HCT116 (cell line): ENCODE measurements at regions not wholly inside any gene's neighbourhood (a gene's known extent, or its start where the extent isn't known, plus 50 kb on each side); places are given as distances from the start of the nearest gene placed in this dataset.

ENCODE experiments used
- ATAC-seq: fragments of 200-7000 bp; cut with Tn5 transposase; 2 replicates; pipeline ENCODE4 v1.9.1; 2020; ENCODE audit warnings: mild to moderate bottlenecking, moderate library complexity
- BruUV-seq: library from RNA; stranded (reverse); fragments of 400-500 nt; replicated peaks from 2 replicates; lab custom pipeline; 2021; lab: Mats Ljungman, UMichigan
- CTCF ChIA-PET: fragments of 300-600 bp; sonication (Branson Sonifier 250); formaldehyde crosslinking; loops from one replicate; lab custom pipeline; 2021; ENCODE audit warnings: antibody characterized with exemption; lab: Charles Lee
- POLR2A ChIA-PET: fragments of 300-600, 350-600 bp; sonication (Branson Sonifier 250); formaldehyde crosslinking; loops from one replicate; lab custom pipeline; 2021; ENCODE audit warnings: antibody characterized with exemption; lab: Charles Lee
- RAD21 ChIA-PET, 2 experiments: fragments of 300-600 bp; sonication (Branson Sonifier 250); formaldehyde crosslinking; loops; one replicate each; lab custom pipeline; 2023; ENCODE audit warnings: low total read pairs in 2 of 2; ENCODE audit not compliant: uncharacterized antibody in 2 of 2, unreplicated experiment in 2 of 2, low non-redundant PET in 1 of 2; lab: Charles Lee
- DNase-seq: peaks from one replicate; pipeline ENCODE4 v3.0.0-alpha.2; 2010; ENCODE audit warnings: low read depth, low spot score
- H2AFZ ChIP-seq: fragments of 200-600 bp; shearing (Covaris generic), sonication (generic); 2 replicates; pipeline ENCODE4 v1.6.1; 2017; ENCODE audit warnings: low read depth, mixed run types, mixed read lengths, antibody characterized with exemption, low read length; ENCODE audit not compliant: poor library complexity, severe bottlenecking
- H3K27ac ChIP-seq: 2 replicates; pipeline ENCODE4 v1.5.1; 2012; ENCODE audit warnings: low read depth, low read length
- H3K27me3 ChIP-seq: fragments of 200-600 bp; sonication (generic); 2 replicates; pipeline ENCODE4 v1.6.1; 2016; ENCODE audit warnings: mixed run types, low read length, mixed read lengths; ENCODE audit not compliant: insufficient read depth
- H3K36me3 ChIP-seq, 2 experiments: fragments of 200-500 bp in 1 of 2; fragments of 200-600 bp in 1 of 2; sonication (Bioruptor generic) in 1 of 2; sonication (generic) in 1 of 2; 2 replicates each; pipeline versions ENCODE4 v1.5.1 to v1.6.1; 2014 to 2016; ENCODE audit warnings: low read length in 2 of 2, inconsistent platforms in 1 of 2, mixed read lengths in 1 of 2, mixed run types in 1 of 2; ENCODE audit not compliant: insufficient read depth in 2 of 2, control insufficient read depth in 1 of 2
- H3K4me1 ChIP-seq, 2 experiments: fragments of 200-600 bp in 1 of 2; sonication (generic) in 1 of 2; 2 replicates each; pipeline versions ENCODE4 v1.5.1 to v1.6.1; 2012 to 2017; ENCODE audit warnings: low read length in 2 of 2, inconsistent platforms in 1 of 2, mild to moderate bottlenecking in 1 of 2, mixed read lengths in 1 of 2, mixed run types in 1 of 2, moderate library complexity in 1 of 2; ENCODE audit not compliant: insufficient read depth in 2 of 2, control insufficient read depth in 1 of 2
- H3K4me2 ChIP-seq: fragments of 200-600 bp; sonication (generic); 2 replicates; pipeline ENCODE4 v1.6.1; 2017; ENCODE audit warnings: mixed run types, low read length, mixed read lengths
- H3K4me3 ChIP-seq, 2 experiments: fragments of 200-600 bp in 1 of 2; sonication (generic) in 1 of 2; replicated peaks in 1 of 2; 2 replicates each; pipeline ENCODE4 v1.5.1; 2011 to 2016; ENCODE audit warnings: low read length in 2 of 2, control low read depth in 1 of 2, low read depth in 1 of 2, mild to moderate bottlenecking in 1 of 2, mixed read lengths in 1 of 2, mixed run types in 1 of 2
- H3K79me2 ChIP-seq: fragments of 200-600 bp; sonication (generic); 2 replicates; pipeline ENCODE4 v1.6.1; 2017; ENCODE audit warnings: mild to moderate bottlenecking, mixed run types, low read length, moderate library complexity, mixed read lengths; ENCODE audit not compliant: insufficient read depth
- H3K9ac ChIP-seq: fragments of 200-600 bp; sonication (generic); 2 replicates; pipeline ENCODE4 v1.6.1; 2016; ENCODE audit warnings: low read length, mixed read lengths
- H3K9me2 ChIP-seq: fragments of 200-600 bp; sonication (generic), shearing (Covaris generic); 2 replicates; pipeline ENCODE4 v1.6.1; 2017; ENCODE audit warnings: mixed run types, mild to moderate bottlenecking, moderate library complexity; ENCODE audit not compliant: insufficient read depth
- H3K9me3 ChIP-seq, 2 experiments: fragments of 200-500 bp in 1 of 2; fragments of 200-600 bp in 1 of 2; sonication (Bioruptor generic) in 1 of 2; sonication (generic) in 1 of 2; 2 replicates each; pipeline ENCODE4 v1.6.1; 2014 to 2017; ENCODE audit warnings: low read length in 2 of 2, mixed read lengths in 2 of 2, inconsistent platforms in 1 of 2, low read depth in 1 of 2, mild to moderate bottlenecking in 1 of 2, mixed run types in 1 of 2, moderate library complexity in 1 of 2; ENCODE audit not compliant: control insufficient read depth in 1 of 2, insufficient read depth in 1 of 2
- H4K20me1 ChIP-seq: fragments of 200-600 bp; sonication (generic), shearing (Covaris generic); 2 replicates; pipeline ENCODE4 v1.6.1; 2017; ENCODE audit warnings: mixed run types, mild to moderate bottlenecking, moderate library complexity; ENCODE audit not compliant: insufficient read depth
- ATF3 ChIP-seq: IDR thresholded peaks from 2 replicates; pipeline ENCODE4 v1.6.1; 2012
- CBX3 ChIP-seq: IDR thresholded peaks from 2 replicates; pipeline ENCODE4 v1.6.1; 2012; ENCODE audit warnings: low read depth
- CEBPB ChIP-seq: IDR thresholded peaks from 2 replicates; pipeline ENCODE4 v1.6.1; 2012; ENCODE audit warnings: low read depth
- EGR1 ChIP-seq: IDR thresholded peaks from 2 replicates; pipeline ENCODE4 v1.6.1; 2012; ENCODE audit warnings: low read depth
- EZH2 ChIP-seq: fragments of 200-600 bp; sonication (generic); IDR thresholded peaks from 2 replicates; pipeline ENCODE4 v1.6.1; 2017; ENCODE audit warnings: antibody characterized with exemption, mixed run types
- EZH2phosphoT487 ChIP-seq: fragments of 200-600 bp; IDR thresholded peaks from 2 replicates; pipeline ENCODE4 v1.6.1; 2018; ENCODE audit warnings: antibody characterized with exemption, borderline replicate concordance
- JUND ChIP-seq: IDR thresholded peaks from 2 replicates; pipeline ENCODE4 v1.6.1; 2012
- POLR2A ChIP-seq: IDR thresholded peaks from 2 replicates; pipeline ENCODE4 v1.7.0; 2011; ENCODE audit warnings: borderline replicate concordance; ENCODE audit not compliant: insufficient read depth, insufficient read length; ENCODE audit errors: extremely low read depth
- RAD21 ChIP-seq: IDR thresholded peaks from 2 replicates; pipeline ENCODE4 v1.6.1; 2012; ENCODE audit warnings: low read depth, mild to moderate bottlenecking
- REST ChIP-seq: IDR thresholded peaks from 2 replicates; pipeline ENCODE4 v1.6.1; 2012; ENCODE audit warnings: low read depth
- SIN3A ChIP-seq: IDR thresholded peaks from 2 replicates; pipeline ENCODE4 v1.6.1; 2012; ENCODE audit warnings: low read depth
- SP1 ChIP-seq: IDR thresholded peaks from 2 replicates; pipeline ENCODE4 v1.6.1; 2012; ENCODE audit warnings: low read depth
- TCF7L2 ChIP-seq: IDR thresholded peaks from 2 replicates; pipeline ENCODE4 v1.7.0; 2011; ENCODE audit warnings: borderline replicate concordance, inconsistent platforms; ENCODE audit not compliant: insufficient read depth, insufficient read length; ENCODE audit errors: extremely low read depth
- ZNF274 ChIP-seq: fragments of 200-500 bp; sonication (Bioruptor generic); IDR thresholded peaks from 2 replicates; pipeline ENCODE4 v1.6.1; 2014; ENCODE audit warnings: mild to moderate bottlenecking, low read depth, low read length, inconsistent platforms
- intact Hi-C: fragments of 100-400 bp; cut with micrococcal nuclease; formaldehyde crosslinking; loops from 2 replicates; pipeline ENCODE4 v1.10.0; 2022
- TF ChIP-seq, protein P1 (sequence below): IDR thresholded peaks from 2 replicates; pipeline ENCODE4 v1.6.1; 2011; ENCODE audit warnings: mild to moderate bottlenecking, low read length, moderate library complexity; ENCODE audit not compliant: insufficient replicate concordance; ENCODE audit errors: extremely low read depth

DNA sequence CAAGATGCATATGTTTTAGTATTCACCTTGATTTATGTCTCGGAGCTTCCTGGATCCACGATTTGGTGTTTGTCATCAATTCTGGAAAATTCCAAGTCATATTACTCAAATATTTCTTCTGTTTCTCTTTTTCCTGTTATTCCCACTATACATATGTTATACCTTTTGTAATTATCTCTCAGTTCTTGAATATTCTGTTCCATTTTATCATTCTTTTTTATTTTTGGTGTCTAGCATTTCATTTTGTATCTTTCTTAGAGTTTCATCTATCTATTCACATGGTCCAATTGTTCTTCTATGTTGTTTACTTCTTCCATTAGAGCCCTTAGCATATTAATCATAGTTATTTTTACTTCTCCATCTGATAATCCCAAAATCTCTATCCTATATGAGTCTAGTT is 637.8 kb upstream of the GRAMD2B start:
- ChIA-PET CTCF (no interaction called here), RAD21 (no interaction called here), POLR2A (no interaction called here)
- no peaks in the 10 kb centered on the region for H3K79me2 ChIP-seq
- no peaks in the 10 kb centered on the region for H3K9me2 ChIP-seq
- DNase-seq (no peak), ATAC-seq (no peak)
- no peaks in the 10 kb centered on the region for H3K36me3 ChIP-seq
- H2AFZ ChIP-seq = no peak overlapping the region
- H3K27me3 ChIP-seq = no peaks in the 10 kb centered on the region
- intact Hi-C loops = no loop called here
- TF ChIP-seq TCF7L2 (no peak), POLR2A (no peak), ATF3 (no peak), EGR1 (no peak), EZH2phosphoT487 (no peak), CEBPB (no peak), JUND (no peak), ZNF274 (no peak), SIN3A (no peak), REST (no peak), CBX3 (no peak), EZH2 (no peak), RAD21 (no peak), SP1 (no peak)
- TF ChIP-seq, protein P1, sequence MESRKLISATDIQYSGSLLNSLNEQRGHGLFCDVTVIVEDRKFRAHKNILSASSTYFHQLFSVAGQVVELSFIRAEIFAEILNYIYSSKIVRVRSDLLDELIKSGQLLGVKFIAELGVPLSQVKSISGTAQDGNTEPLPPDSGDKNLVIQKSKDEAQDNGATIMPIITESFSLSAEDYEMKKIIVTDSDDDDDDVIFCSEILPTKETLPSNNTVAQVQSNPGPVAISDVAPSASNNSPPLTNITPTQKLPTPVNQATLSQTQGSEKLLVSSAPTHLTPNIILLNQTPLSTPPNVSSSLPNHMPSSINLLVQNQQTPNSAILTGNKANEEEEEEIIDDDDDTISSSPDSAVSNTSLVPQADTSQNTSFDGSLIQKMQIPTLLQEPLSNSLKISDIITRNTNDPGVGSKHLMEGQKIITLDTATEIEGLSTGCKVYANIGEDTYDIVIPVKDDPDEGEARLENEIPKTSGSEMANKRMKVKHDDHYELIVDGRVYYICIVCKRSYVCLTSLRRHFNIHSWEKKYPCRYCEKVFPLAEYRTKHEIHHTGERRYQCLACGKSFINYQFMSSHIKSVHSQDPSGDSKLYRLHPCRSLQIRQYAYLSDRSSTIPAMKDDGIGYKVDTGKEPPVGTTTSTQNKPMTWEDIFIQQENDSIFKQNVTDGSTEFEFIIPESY = no peak
- H3K4me3 ChIP-seq = no peak overlapping the region
- no peaks in the 10 kb centered on the region for H4K20me1 ChIP-seq
- H3K27ac ChIP-seq = no peak overlapping the region
- BruUV-seq = no TSS peak
- H3K4me2 ChIP-seq = no peak overlapping the region
- H3K9ac ChIP-seq = no peak overlapping the region
- no peaks in the 10 kb centered on the region for H3K9me3 ChIP-seq
- no peaks in the 10 kb centered on the region for H3K4me1 ChIP-seq
